Liver (tissue), 3 donors: ENCODE measurements at regions not wholly inside any gene's neighbourhood (a gene's known extent, or its start where the extent isn't known, plus 50 kb on each side); places are given as distances from the start of the nearest gene placed in this dataset.

Experiments
- EGR1 ChIP-seq, 2 donors: IDR thresholded peaks; 2 replicates each; pipeline ENCODE4 v1.6.1; 2016 to 2018; ENCODE audit warnings: antibody characterized with exemption in 2 of 2, low read depth in 2 of 2
- TF ChIP-seq, protein P1 (sequence below): fragments of 150-350 bp; IDR thresholded peaks from 2 replicates; pipeline ENCODE4 v1.5.1; 2017; ENCODE audit warnings: improper control_type of control experiment, low read depth, low read length; ENCODE audit not compliant: missing input control
- TF ChIP-seq, protein P2 (sequence below): IDR thresholded peaks from 2 replicates; pipeline ENCODE4 v1.6.1; 2016; ENCODE audit warnings: antibody characterized with exemption, mild to moderate bottlenecking
- donor health status: healthy.
- donor health status: healthy.

DNA sequence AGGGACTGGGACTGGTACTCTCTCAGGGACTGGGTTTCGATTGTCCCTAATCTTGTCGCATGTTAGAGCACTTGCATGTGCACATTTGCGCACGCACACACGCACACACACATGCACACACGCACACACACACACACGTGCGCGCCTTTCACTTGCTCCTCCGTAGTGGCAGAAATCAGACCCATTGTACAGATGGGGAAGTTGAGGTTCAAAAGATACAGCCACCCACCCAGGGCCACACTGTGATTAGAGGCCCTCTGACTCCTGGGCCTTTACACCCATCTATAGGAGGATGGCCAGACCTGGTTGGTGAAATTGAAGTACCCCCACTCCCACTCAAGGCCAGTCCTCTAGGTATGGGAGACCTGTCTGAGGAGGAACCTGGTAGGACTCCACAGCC, 167.8 kb upstream of the LHX5 start:
- TF ChIP-seq, protein P1, sequence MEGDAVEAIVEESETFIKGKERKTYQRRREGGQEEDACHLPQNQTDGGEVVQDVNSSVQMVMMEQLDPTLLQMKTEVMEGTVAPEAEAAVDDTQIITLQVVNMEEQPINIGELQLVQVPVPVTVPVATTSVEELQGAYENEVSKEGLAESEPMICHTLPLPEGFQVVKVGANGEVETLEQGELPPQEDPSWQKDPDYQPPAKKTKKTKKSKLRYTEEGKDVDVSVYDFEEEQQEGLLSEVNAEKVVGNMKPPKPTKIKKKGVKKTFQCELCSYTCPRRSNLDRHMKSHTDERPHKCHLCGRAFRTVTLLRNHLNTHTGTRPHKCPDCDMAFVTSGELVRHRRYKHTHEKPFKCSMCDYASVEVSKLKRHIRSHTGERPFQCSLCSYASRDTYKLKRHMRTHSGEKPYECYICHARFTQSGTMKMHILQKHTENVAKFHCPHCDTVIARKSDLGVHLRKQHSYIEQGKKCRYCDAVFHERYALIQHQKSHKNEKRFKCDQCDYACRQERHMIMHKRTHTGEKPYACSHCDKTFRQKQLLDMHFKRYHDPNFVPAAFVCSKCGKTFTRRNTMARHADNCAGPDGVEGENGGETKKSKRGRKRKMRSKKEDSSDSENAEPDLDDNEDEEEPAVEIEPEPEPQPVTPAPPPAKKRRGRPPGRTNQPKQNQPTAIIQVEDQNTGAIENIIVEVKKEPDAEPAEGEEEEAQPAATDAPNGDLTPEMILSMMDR: no peak
- TF ChIP-seq, protein P2, sequence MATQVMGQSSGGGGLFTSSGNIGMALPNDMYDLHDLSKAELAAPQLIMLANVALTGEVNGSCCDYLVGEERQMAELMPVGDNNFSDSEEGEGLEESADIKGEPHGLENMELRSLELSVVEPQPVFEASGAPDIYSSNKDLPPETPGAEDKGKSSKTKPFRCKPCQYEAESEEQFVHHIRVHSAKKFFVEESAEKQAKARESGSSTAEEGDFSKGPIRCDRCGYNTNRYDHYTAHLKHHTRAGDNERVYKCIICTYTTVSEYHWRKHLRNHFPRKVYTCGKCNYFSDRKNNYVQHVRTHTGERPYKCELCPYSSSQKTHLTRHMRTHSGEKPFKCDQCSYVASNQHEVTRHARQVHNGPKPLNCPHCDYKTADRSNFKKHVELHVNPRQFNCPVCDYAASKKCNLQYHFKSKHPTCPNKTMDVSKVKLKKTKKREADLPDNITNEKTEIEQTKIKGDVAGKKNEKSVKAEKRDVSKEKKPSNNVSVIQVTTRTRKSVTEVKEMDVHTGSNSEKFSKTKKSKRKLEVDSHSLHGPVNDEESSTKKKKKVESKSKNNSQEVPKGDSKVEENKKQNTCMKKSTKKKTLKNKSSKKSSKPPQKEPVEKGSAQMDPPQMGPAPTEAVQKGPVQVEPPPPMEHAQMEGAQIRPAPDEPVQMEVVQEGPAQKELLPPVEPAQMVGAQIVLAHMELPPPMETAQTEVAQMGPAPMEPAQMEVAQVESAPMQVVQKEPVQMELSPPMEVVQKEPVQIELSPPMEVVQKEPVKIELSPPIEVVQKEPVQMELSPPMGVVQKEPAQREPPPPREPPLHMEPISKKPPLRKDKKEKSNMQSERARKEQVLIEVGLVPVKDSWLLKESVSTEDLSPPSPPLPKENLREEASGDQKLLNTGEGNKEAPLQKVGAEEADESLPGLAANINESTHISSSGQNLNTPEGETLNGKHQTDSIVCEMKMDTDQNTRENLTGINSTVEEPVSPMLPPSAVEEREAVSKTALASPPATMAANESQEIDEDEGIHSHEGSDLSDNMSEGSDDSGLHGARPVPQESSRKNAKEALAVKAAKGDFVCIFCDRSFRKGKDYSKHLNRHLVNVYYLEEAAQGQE: no peak
- no peak for TF ChIP-seq EGR1 (IDR thresholded peaks at IDR 0.05; ENCODE audit: low read depth in 2 of 2)
